Liver (tissue), 8 donors: ENCODE measurements at regions not wholly inside any gene's neighbourhood (a gene's known extent, or its start where the extent isn't known, plus 50 kb on each side); places are given as distances from the start of the nearest gene placed in this dataset.

ENCODE experiments used
- DNase-seq: peaks from one replicate; pipeline ENCODE4 v3.0.0-alpha.2; 2017; ENCODE audit warnings: low spot score
- H3K27ac ChIP-seq, 2 donors: one replicate each; pipeline ENCODE4 v1.7.0; 2013; ENCODE audit warnings: inconsistent platforms in 2 of 2, low read length in 2 of 2, control low read depth in 1 of 2, low read depth in 1 of 2, mild to moderate bottlenecking in 1 of 2
- H3K27me3 ChIP-seq, 4 donors: one replicate each; pipeline versions ENCODE4 v1.6.1 to v1.7.0; 2013; ENCODE audit warnings: low read length in 3 of 4, inconsistent platforms in 1 of 4, mild to moderate bottlenecking in 1 of 4, moderate library complexity in 1 of 4; ENCODE audit not compliant: control insufficient read depth in 4 of 4, insufficient read depth in 4 of 4
- H3K36me3 ChIP-seq, 4 donors: one replicate each; pipeline versions ENCODE4 v1.6.1 to v1.7.0; 2013; ENCODE audit warnings: low read length in 3 of 4, mild to moderate bottlenecking in 3 of 4, low read depth in 1 of 4, moderate library complexity in 1 of 4; ENCODE audit not compliant: control insufficient read depth in 4 of 4, insufficient read depth in 3 of 4
- H3K4me1 ChIP-seq, 4 donors: one replicate each; pipeline versions ENCODE4 v1.6.1 to v1.7.0; 2013; ENCODE audit warnings: low read length in 3 of 4, mild to moderate bottlenecking in 3 of 4, moderate library complexity in 1 of 4; ENCODE audit not compliant: control insufficient read depth in 4 of 4, insufficient read depth in 4 of 4
- H3K4me3 ChIP-seq, 3 donors: one replicate each; pipeline versions ENCODE4 v1.6.1 to v1.7.0; 2013; ENCODE audit warnings: low read length in 3 of 3, control low read depth in 1 of 3, low read depth in 1 of 3, mild to moderate bottlenecking in 1 of 3
- H3K9ac ChIP-seq, 2 donors: one replicate each; pipeline ENCODE4 v1.7.0; 2013; ENCODE audit warnings: low read length in 2 of 2, mild to moderate bottlenecking in 2 of 2, moderate library complexity in 2 of 2, control low read depth in 1 of 2, low read depth in 1 of 2
- H3K9me3 ChIP-seq, 4 donors: one replicate each; pipeline versions ENCODE4 v1.6.1 to v1.7.0; 2013; ENCODE audit warnings: low read length in 3 of 4; ENCODE audit not compliant: control insufficient read depth in 4 of 4
- CTCF ChIP-seq: fragments of 150-350 bp; IDR thresholded peaks from 2 replicates; pipeline ENCODE4 v1.5.1; 2017; ENCODE audit warnings: improper control_type of control experiment, low read depth, low read length; ENCODE audit not compliant: missing input control
- EGR1 ChIP-seq, 2 donors: IDR thresholded peaks; 2 replicates each; pipeline ENCODE4 v1.6.1; 2016 to 2018; ENCODE audit warnings: antibody characterized with exemption in 2 of 2, low read depth in 2 of 2
- FOXA1 ChIP-seq: IDR thresholded peaks from 2 replicates; pipeline ENCODE4 v1.6.1; 2016; ENCODE audit warnings: antibody characterized with exemption
- FOXA2 ChIP-seq: IDR thresholded peaks from 2 replicates; pipeline ENCODE4 v1.6.1; 2016; ENCODE audit warnings: antibody characterized with exemption
- GABPA ChIP-seq, 2 donors: IDR thresholded peaks in 1 of 2; conservative IDR thresholded peaks in 1 of 2; 2 replicates each; pipeline ENCODE4 v1.6.1; 2016; ENCODE audit warnings: antibody characterized with exemption in 2 of 2, mild to moderate bottlenecking in 1 of 2, moderate library complexity in 1 of 2
- HNF4A ChIP-seq, 2 donors: conservative IDR thresholded peaks; 2 replicates each; pipeline ENCODE4 v1.6.1; 2016; ENCODE audit warnings: antibody characterized with exemption in 2 of 2, mild to moderate bottlenecking in 2 of 2
- HNF4G ChIP-seq: IDR thresholded peaks from 2 replicates; pipeline ENCODE4 v1.6.1; 2016; ENCODE audit warnings: antibody characterized with exemption
- JUND ChIP-seq, 2 donors: IDR thresholded peaks; 2 replicates each; pipeline ENCODE4 v1.6.1; 2016; ENCODE audit warnings: antibody characterized with exemption in 2 of 2
- NR2F2 ChIP-seq: IDR thresholded peaks from 2 replicates; pipeline ENCODE4 v1.6.1; 2016; ENCODE audit warnings: antibody characterized with exemption
- RAD21 ChIP-seq, 2 donors: IDR thresholded peaks; 2 replicates each; pipeline ENCODE4 v1.6.1; 2016; ENCODE audit warnings: antibody characterized with exemption in 2 of 2, mild to moderate bottlenecking in 2 of 2
- REST ChIP-seq: IDR thresholded peaks from 2 replicates; pipeline ENCODE4 v1.6.1; 2016; ENCODE audit warnings: antibody characterized with exemption, mild to moderate bottlenecking
- RXRA ChIP-seq, 2 donors: IDR thresholded peaks; 2 replicates each; pipeline ENCODE4 v1.6.1; 2017 to 2018; ENCODE audit warnings: antibody characterized with exemption in 2 of 2, mild to moderate bottlenecking in 1 of 2
- SP1 ChIP-seq: IDR thresholded peaks from 2 replicates; pipeline ENCODE4 v1.6.1; 2018; ENCODE audit warnings: antibody characterized with exemption, mild to moderate bottlenecking
- TAF1 ChIP-seq: conservative IDR thresholded peaks from 2 replicates; pipeline ENCODE4 v1.6.1; 2016; ENCODE audit warnings: antibody characterized with exemption, mild to moderate bottlenecking
- YY1 ChIP-seq: IDR thresholded peaks from 2 replicates; pipeline ENCODE4 v1.6.1; 2016; ENCODE audit warnings: antibody characterized with exemption, mild to moderate bottlenecking
- WGBS: extraction: QIAGEN DNeasy Blood & Tissue Kit; methylation state at CpG from one replicate; pipeline ENCODE4 v1.1.7; 2013; 5-methylcytosine and 5-hydroxymethylcytosine counted together
- TF ChIP-seq, protein P1 (sequence below): IDR thresholded peaks from 2 replicates; pipeline ENCODE4 v1.6.1; 2016; ENCODE audit warnings: antibody characterized with exemption
- TF ChIP-seq, protein P2 (sequence below): IDR thresholded peaks from 2 replicates; pipeline ENCODE4 v1.6.1; 2016; ENCODE audit warnings: antibody characterized with exemption
- TF ChIP-seq, protein P3 (sequence below): IDR thresholded peaks from 2 replicates; pipeline ENCODE4 v1.6.1; 2016; ENCODE audit warnings: antibody characterized with exemption
- donor health status: healthy.
- donor health status: healthy.
- donor health status: healthy.
- donor health status: healthy.
- donor health status: healthy.

DNA sequence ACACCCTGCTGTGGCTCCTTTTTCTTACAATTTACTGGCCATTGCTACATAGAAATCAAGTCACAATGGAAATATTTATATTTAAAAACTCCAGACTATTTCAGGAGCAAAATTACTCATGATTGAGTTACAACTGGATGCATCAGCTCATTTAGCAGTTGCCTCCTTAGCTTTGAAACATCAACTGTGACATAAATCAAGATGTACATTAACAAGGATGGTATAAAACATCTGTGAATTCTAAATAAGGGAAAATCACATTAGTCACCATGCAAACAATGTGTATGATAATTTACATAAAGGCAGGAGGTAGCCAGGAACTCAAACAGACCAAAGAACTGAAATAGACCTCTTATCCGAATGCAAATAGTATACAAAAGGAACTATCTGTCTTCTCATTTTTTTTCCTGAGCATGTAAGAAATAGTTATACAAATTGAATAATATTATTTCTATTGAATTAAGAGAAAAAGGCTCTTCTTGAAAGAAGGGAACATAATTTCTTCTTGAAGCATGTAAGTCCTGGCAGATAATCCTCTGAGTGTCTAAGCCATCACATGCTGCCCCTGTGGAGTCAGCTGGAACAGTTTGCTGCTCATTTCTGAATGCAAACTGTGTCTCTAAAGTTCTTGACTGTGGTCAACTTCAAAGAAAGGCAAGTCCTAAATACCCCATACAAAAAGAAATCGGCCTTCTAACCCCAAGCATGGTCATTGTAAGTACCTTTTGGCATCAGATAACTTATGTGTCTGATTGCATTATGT is 151.2 kb downstream of the NAA11 start:
- H3K9me3 ChIP-seq: no peaks in the 10 kb centered on the region
- TF ChIP-seq FOXA1: no peak
- TF ChIP-seq FOXA2: no peak
- no peak for TF ChIP-seq CTCF
- no peak for TF ChIP-seq JUND (IDR thresholded peaks at IDR 0.05)
- TF ChIP-seq GABPA (IDR thresholded peaks at IDR 0.05 in 1 of 2, conservative IDR thresholded peaks at IDR 0.05 in 1 of 2): no peak
- TF ChIP-seq HNF4G: no peak
- TF ChIP-seq RAD21 (IDR thresholded peaks at IDR 0.05): no peak
- no peak for TF ChIP-seq EGR1 (IDR thresholded peaks at IDR 0.05; ENCODE audit: low read depth in 2 of 2)
- TF ChIP-seq, protein P1, sequence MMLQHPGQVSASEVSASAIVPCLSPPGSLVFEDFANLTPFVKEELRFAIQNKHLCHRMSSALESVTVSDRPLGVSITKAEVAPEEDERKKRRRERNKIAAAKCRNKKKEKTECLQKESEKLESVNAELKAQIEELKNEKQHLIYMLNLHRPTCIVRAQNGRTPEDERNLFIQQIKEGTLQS: no peak
- TF ChIP-seq TAF1: no peak
- no peak for TF ChIP-seq HNF4A (conservative IDR thresholded peaks at IDR 0.05)
- no peak for TF ChIP-seq REST
- TF ChIP-seq, protein P2, sequence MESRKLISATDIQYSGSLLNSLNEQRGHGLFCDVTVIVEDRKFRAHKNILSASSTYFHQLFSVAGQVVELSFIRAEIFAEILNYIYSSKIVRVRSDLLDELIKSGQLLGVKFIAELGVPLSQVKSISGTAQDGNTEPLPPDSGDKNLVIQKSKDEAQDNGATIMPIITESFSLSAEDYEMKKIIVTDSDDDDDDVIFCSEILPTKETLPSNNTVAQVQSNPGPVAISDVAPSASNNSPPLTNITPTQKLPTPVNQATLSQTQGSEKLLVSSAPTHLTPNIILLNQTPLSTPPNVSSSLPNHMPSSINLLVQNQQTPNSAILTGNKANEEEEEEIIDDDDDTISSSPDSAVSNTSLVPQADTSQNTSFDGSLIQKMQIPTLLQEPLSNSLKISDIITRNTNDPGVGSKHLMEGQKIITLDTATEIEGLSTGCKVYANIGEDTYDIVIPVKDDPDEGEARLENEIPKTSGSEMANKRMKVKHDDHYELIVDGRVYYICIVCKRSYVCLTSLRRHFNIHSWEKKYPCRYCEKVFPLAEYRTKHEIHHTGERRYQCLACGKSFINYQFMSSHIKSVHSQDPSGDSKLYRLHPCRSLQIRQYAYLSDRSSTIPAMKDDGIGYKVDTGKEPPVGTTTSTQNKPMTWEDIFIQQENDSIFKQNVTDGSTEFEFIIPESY: no peak
- no peak for TF ChIP-seq YY1
- TF ChIP-seq, protein P3, sequence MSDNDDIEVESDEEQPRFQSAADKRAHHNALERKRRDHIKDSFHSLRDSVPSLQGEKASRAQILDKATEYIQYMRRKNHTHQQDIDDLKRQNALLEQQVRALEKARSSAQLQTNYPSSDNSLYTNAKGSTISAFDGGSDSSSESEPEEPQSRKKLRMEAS: no peak
- TF ChIP-seq RXRA (IDR thresholded peaks at IDR 0.05): no peak
- no peak for TF ChIP-seq NR2F2
- no peak for TF ChIP-seq SP1
- DNase-seq: no peak
- WGBS: 59% methylated on average over 2 of the region's 2 CpGs
- no peaks in the 10 kb centered on the region for H3K36me3 ChIP-seq
- no peak overlapping the region for H3K4me3 ChIP-seq
- no peak overlapping the region for H3K27ac ChIP-seq
- H3K27me3 ChIP-seq: peaks cover 0 to 2% (median 0%) of the 10 kb centered on the region in 4 donors
- H3K9ac ChIP-seq: no peak overlapping the region
- H3K4me1 ChIP-seq: no peaks in the 10 kb centered on the region
